Neuron (in vitro differentiated cells): ENCODE measurements at regions not wholly inside any gene's neighbourhood (a gene's known extent, or its start where the extent isn't known, plus 50 kb on each side); places are given as distances from the start of the nearest gene placed in this dataset.
A peak's percentile ranks its signal among the peaks of the same experiment; 100 is the strongest.

Source experiments
- H2AFZ ChIP-seq: one replicate; pipeline ENCODE4 v1.6.1; 2013; ENCODE audit warnings: low read depth, mild to moderate bottlenecking, inconsistent platforms, low read length, moderate library complexity
- H3K27me3 ChIP-seq: one replicate; pipeline ENCODE4 v1.6.1; 2013; ENCODE audit warnings: low read length; ENCODE audit not compliant: insufficient read depth
- H3K36me3 ChIP-seq: one replicate; pipeline ENCODE4 v1.6.1; 2013; ENCODE audit warnings: low read length; ENCODE audit not compliant: insufficient read depth
- H3K4me1 ChIP-seq: one replicate; pipeline ENCODE4 v1.6.1; 2013; ENCODE audit warnings: low read length; ENCODE audit not compliant: insufficient read depth
- H3K4me3 ChIP-seq: 2 replicates; pipeline ENCODE4 v1.5.1; 2013; ENCODE audit warnings: mild to moderate bottlenecking, low read length, moderate library complexity
- H3K9me3 ChIP-seq: one replicate; pipeline ENCODE4 v1.6.1; 2013; ENCODE audit warnings: low read length

- no peaks in the 10 kb centered on the region for H3K27me3 ChIP-seq
Measured at GRCh38 chr11:122304306-122304705, 188.3 kb upstream of the BLID start.

GRCh38 chr11:122294041-122294440, 178.0 kb upstream of the BLID start:
- H3K27me3 ChIP-seq, result no peaks in the 10 kb centered on the region
- H3K36me3 ChIP-seq, result no peaks in the 10 kb centered on the region
- H3K4me1 ChIP-seq, result no peaks in the 10 kb centered on the region
- no peak overlapping the region for H2AFZ ChIP-seq
- H3K4me3 ChIP-seq, result no peak overlapping the region
- peaks cover 10% of the 10 kb centered on the region for H3K9me3 ChIP-seq

More at GRCh38 chr11:122304306-122304705, 188.3 kb upstream of the BLID start:
- peaks cover 40% of the 10 kb centered on the region for H3K4me1 ChIP-seq
- H3K4me3 ChIP-seq, result no peak overlapping the region
- H2AFZ ChIP-seq, result no peak overlapping the region
- no peaks in the 10 kb centered on the region for H3K9me3 ChIP-seq
- H3K36me3 ChIP-seq, result no peaks in the 10 kb centered on the region

GRCh38 chr11:122293296-122294023, 177.4 kb upstream of the BLID start:
- Histone ChIP-seq H3K27me3 (no peaks in the 10 kb centered on the region), H3K4me1 (no peaks in the 10 kb centered on the region), H2AFZ (no peak overlapping the region), H3K4me3 (no peak overlapping the region), H3K36me3 (no peaks in the 10 kb centered on the region), H3K9me3 (peaks cover 8% of the 10 kb centered on the region)

GRCh38 chr11:122287401-122287800, 171.4 kb upstream of the BLID start:
- H3K9me3 ChIP-seq, result no peaks in the 10 kb centered on the region
- H3K27me3 ChIP-seq, result no peaks in the 10 kb centered on the region
- no peak overlapping the region for H2AFZ ChIP-seq
- H3K36me3 ChIP-seq, result no peaks in the 10 kb centered on the region
- no peak overlapping the region for H3K4me3 ChIP-seq
- H3K4me1 ChIP-seq, result peaks cover 13% of the 10 kb centered on the region

GRCh38 chr11:122285070-122285988, 169.3 kb upstream of the BLID start:
- Histone ChIP-seq H3K4me1 (peaks cover 13% of the 10 kb centered on the region), H3K27me3 (no peaks in the 10 kb centered on the region), H3K4me3 (no peak overlapping the region), H2AFZ (peak overlapping the region; percentile 28), H3K9me3 (no peaks in the 10 kb centered on the region), H3K36me3 (no peaks in the 10 kb centered on the region)

GRCh38 chr11:122280870-122281269, 164.9 kb upstream of the BLID start:
- Histone ChIP-seq H3K36me3 (no peaks in the 10 kb centered on the region), H3K27me3 (no peaks in the 10 kb centered on the region), H3K4me1 (peaks cover 8% of the 10 kb centered on the region), H3K4me3 (no peak overlapping the region), H2AFZ (no peak overlapping the region), H3K9me3 (no peaks in the 10 kb centered on the region)

- H3K27me3 ChIP-seq, result no peaks in the 10 kb centered on the region
- no peaks in the 10 kb centered on the region for H3K36me3 ChIP-seq
- peaks cover 4% of the 10 kb centered on the region for H3K4me1 ChIP-seq
- no peaks in the 10 kb centered on the region for H3K9me3 ChIP-seq
- H3K4me3 ChIP-seq, result no peak overlapping the region
- H2AFZ ChIP-seq, result no peak overlapping the region
Measured at GRCh38 chr11:122279194-122279593, 163.2 kb upstream of the BLID start.

GRCh38 chr11:122277493-122277892, 161.5 kb upstream of the BLID start:
- Histone ChIP-seq H2AFZ (no peak overlapping the region), H3K27me3 (no peaks in the 10 kb centered on the region), H3K36me3 (no peaks in the 10 kb centered on the region), H3K4me3 (no peak overlapping the region), H3K9me3 (no peaks in the 10 kb centered on the region), H3K4me1 (peaks cover 14% of the 10 kb centered on the region)

- Histone ChIP-seq H3K4me1 (peaks cover 15% of the 10 kb centered on the region), H2AFZ (no peak overlapping the region), H3K9me3 (no peaks in the 10 kb centered on the region), H3K36me3 (no peaks in the 10 kb centered on the region), H3K27me3 (no peaks in the 10 kb centered on the region), H3K4me3 (no peak overlapping the region)
Measured at GRCh38 chr11:122276221-122276620, 160.2 kb upstream of the BLID start.

GRCh38 chr11:122275508-122275907, 159.5 kb upstream of the BLID start:
- H3K36me3 ChIP-seq, result no peaks in the 10 kb centered on the region
- H3K9me3 ChIP-seq, result no peaks in the 10 kb centered on the region
- H3K4me1 ChIP-seq, result peaks cover 22% of the 10 kb centered on the region
- no peak overlapping the region for H2AFZ ChIP-seq
- no peaks in the 10 kb centered on the region for H3K27me3 ChIP-seq
- no peak overlapping the region for H3K4me3 ChIP-seq

- no peaks in the 10 kb centered on the region for H3K9me3 ChIP-seq
- H3K4me3 ChIP-seq, result no peak overlapping the region
- peaks cover 29% of the 10 kb centered on the region for H3K4me1 ChIP-seq
- no peaks in the 10 kb centered on the region for H3K27me3 ChIP-seq
- no peak overlapping the region for H2AFZ ChIP-seq
- H3K36me3 ChIP-seq, result no peaks in the 10 kb centered on the region
Measured at GRCh38 chr11:122273476-122274191, 157.6 kb upstream of the BLID start.

- H3K4me3 ChIP-seq, result no peak overlapping the region
- H3K36me3 ChIP-seq, result no peaks in the 10 kb centered on the region
- H3K9me3 ChIP-seq, result no peaks in the 10 kb centered on the region
- peaks cover 29% of the 10 kb centered on the region for H3K4me1 ChIP-seq
- H3K27me3 ChIP-seq, result no peaks in the 10 kb centered on the region
- no peak overlapping the region for H2AFZ ChIP-seq
Measured at GRCh38 chr11:122271745-122272144, 155.7 kb upstream of the BLID start.

- Histone ChIP-seq H3K9me3 (no peaks in the 10 kb centered on the region), H3K36me3 (no peaks in the 10 kb centered on the region), H3K4me1 (peaks cover 29% of the 10 kb centered on the region), H3K27me3 (no peaks in the 10 kb centered on the region), H3K4me3 (no peak overlapping the region), H2AFZ (no peak overlapping the region)
Measured at GRCh38 chr11:122271137-122271536, 155.1 kb upstream of the BLID start.
